Sigmoid colon (tissue), 6 donors: ENCODE measurements at regions not wholly inside any gene's neighbourhood (a gene's known extent, or its start where the extent isn't known, plus 50 kb on each side); places are given as distances from the start of the nearest gene placed in this dataset.

Experiments used
- DNase-seq: peaks from one replicate; pipeline ENCODE4 v3.0.0-alpha.2; 2019
- H3K27ac ChIP-seq, 4 donors: fragments of 200-600 bp; sonication (generic); one replicate each; pipeline ENCODE4 v1.5.1; 2016 to 2019; ENCODE audit warnings: mild to moderate bottlenecking in 1 of 4
- H3K27me3 ChIP-seq, 3 donors: fragments of 200-600 bp; sonication (generic); one replicate each; pipeline ENCODE4 v1.5.1; 2019; ENCODE audit warnings: mild to moderate bottlenecking in 1 of 3
- H3K36me3 ChIP-seq, 4 donors: fragments of 200-600 bp; sonication (generic); one replicate each; pipeline ENCODE4 v1.5.1; 2016 to 2019
- H3K4me1 ChIP-seq, 4 donors: fragments of 200-600 bp; sonication (generic); one replicate each; pipeline ENCODE4 v1.5.1; 2017 to 2019
- H3K4me3 ChIP-seq, 4 donors: fragments of 200-600 bp; sonication (generic); one replicate each; pipeline ENCODE4 v1.5.1; 2017 to 2019; ENCODE audit warnings: mild to moderate bottlenecking in 2 of 4, moderate library complexity in 1 of 4
- H3K9me3 ChIP-seq, 4 donors: fragments of 200-600 bp in 3 of 4; sonication (generic) in 3 of 4; one replicate each; pipeline versions ENCODE4 v1.5.1 to v1.6.1; 2013 to 2019
- EP300 ChIP-seq, 4 donors: sonication (generic); formaldehyde crosslinking; IDR thresholded peaks; one replicate each; pipeline ENCODE4 v1.6.1; 2017; ENCODE audit warnings: antibody characterized with exemption in 4 of 4
- POLR2A ChIP-seq, 2 donors: fragments of 450-650 bp; IDR thresholded peaks; one replicate each; pipeline ENCODE4 v1.6.1; 2016; ENCODE audit warnings: antibody characterized with exemption in 2 of 2, mild to moderate bottlenecking in 2 of 2, moderate library complexity in 2 of 2
- POLR2AphosphoS5 ChIP-seq, 4 donors: sonication (generic); formaldehyde crosslinking; IDR thresholded peaks; one replicate each; pipeline ENCODE4 v1.6.1; 2017; ENCODE audit warnings: antibody characterized with exemption in 4 of 4
- WGBS, 2 donors: extraction: QIAGEN DNeasy Blood & Tissue Kit; methylation state at CpG; one replicate each; pipeline ENCODE4 v1.1.7; 2013; 5-methylcytosine and 5-hydroxymethylcytosine counted together
- intact Hi-C: fragments of 100-400 bp; cut with DNase I; formaldehyde crosslinking; loops from one replicate; pipeline ENCODE4 v1.15.1; 2023
- TF ChIP-seq, protein P1 (sequence below), 4 experiments: fragments of 450-650 bp in 3 of 4; fragments of 200-600 bp in 1 of 4; IDR thresholded peaks; one replicate each; pipeline ENCODE4 v1.5.1; 2016 to 2019; ENCODE audit warnings: antibody characterized with exemption in 4 of 4, mild to moderate bottlenecking in 3 of 4, moderate library complexity in 2 of 4
- donor health status: healthy with polysubstance abuse.
- donor health status: healthy.

DNA sequence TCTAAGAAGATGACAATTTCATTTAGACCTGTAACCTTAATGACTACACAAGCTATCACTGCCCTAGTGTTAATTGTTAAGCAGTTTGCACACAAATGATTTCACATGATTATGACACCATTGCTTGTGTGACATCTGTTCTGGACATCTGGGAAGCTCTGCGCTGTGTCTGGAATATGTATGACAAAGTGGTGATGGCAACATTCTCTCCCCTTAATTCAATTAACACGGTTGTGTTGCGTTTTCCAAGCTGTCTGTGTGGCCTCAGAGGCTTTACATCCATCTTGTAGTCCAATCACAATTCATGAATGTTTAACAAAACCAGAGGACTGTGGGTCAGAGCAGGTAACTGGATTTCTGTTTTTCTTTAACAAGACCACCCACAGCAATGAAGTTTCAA, 204.4 kb downstream of the COG6 start:
- Histone ChIP-seq H3K9me3 (no peaks in the 10 kb centered on the region), H3K4me3 (no peak overlapping the region), H3K27me3 (no peaks in the 10 kb centered on the region), H3K27ac (no peak overlapping the region), H3K36me3 (no peaks in the 10 kb centered on the region), H3K4me1 (no peaks in the 10 kb centered on the region)
- WGBS, 2 donors, result 77 to 83% methylated on average over 3 of the region's 3 CpGs
- no peak for TF ChIP-seq POLR2AphosphoS5 (IDR thresholded peaks at IDR 0.05)
- TF ChIP-seq, protein P1, sequence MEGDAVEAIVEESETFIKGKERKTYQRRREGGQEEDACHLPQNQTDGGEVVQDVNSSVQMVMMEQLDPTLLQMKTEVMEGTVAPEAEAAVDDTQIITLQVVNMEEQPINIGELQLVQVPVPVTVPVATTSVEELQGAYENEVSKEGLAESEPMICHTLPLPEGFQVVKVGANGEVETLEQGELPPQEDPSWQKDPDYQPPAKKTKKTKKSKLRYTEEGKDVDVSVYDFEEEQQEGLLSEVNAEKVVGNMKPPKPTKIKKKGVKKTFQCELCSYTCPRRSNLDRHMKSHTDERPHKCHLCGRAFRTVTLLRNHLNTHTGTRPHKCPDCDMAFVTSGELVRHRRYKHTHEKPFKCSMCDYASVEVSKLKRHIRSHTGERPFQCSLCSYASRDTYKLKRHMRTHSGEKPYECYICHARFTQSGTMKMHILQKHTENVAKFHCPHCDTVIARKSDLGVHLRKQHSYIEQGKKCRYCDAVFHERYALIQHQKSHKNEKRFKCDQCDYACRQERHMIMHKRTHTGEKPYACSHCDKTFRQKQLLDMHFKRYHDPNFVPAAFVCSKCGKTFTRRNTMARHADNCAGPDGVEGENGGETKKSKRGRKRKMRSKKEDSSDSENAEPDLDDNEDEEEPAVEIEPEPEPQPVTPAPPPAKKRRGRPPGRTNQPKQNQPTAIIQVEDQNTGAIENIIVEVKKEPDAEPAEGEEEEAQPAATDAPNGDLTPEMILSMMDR (IDR thresholded peaks at IDR 0.05), result no peak
- TF ChIP-seq EP300 (IDR thresholded peaks at IDR 0.05), result no peak
- TF ChIP-seq POLR2A (IDR thresholded peaks at IDR 0.05), result no peak
- intact Hi-C loops, result no loop called here
- no peak for DNase-seq

DNA sequence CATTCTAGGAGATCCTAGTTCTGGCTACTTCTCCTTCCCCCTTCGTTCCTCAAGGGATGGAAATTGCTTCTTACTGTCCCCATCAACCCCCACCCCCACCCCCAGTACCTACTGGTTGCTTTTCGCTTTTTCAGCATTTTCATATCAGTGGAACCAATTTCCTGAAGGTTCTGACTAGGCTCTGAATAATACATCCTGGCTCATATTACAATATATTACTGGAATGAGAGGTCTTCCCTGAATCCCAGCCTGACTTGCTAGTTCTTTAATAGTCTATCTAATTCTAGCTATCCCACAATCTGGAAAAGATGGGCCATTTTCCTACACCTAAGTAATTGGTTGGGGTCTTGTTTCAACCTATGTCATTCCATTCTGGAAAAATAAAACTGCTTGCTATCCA, 207.4 kb downstream of the COG6 start:
- DNase-seq, result no peak
- WGBS, 2 donors, result 64 to 78% methylated on average over 2 of the region's 2 CpGs
- Histone ChIP-seq H3K4me1 (no peaks in the 10 kb centered on the region), H3K4me3 (no peak overlapping the region), H3K27me3 (peaks cover 0 to 5% (median 0%) of the 10 kb centered on the region in 3 donors), H3K36me3 (no peaks in the 10 kb centered on the region), H3K9me3 (no peaks in the 10 kb centered on the region), H3K27ac (no peak overlapping the region)
- TF ChIP-seq, protein P1 (IDR thresholded peaks at IDR 0.05), result no peak
- TF ChIP-seq POLR2A (IDR thresholded peaks at IDR 0.05) (no peak), POLR2AphosphoS5 (IDR thresholded peaks at IDR 0.05) (no peak), EP300 (IDR thresholded peaks at IDR 0.05) (no peak)
- intact Hi-C loops, result no loop called here

DNA sequence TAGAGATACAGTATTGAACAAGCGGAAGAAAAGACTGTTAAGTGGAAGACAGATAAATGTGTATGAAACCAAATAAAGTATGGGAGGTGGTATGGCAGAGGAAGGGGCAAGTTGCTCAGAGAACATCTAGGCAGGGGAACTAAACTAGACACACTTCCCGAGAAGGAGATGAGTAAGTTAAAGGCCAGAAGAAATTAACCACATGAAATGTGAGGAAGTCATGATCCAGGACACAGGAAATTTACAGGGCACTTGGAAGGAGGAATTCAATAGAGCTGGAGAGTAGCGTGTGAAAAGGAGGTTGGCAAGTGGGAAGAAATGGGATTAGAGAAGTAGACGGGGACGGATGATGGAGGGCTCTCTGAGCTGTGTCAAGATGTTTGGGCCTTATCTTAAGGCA, 208.8 kb downstream of the COG6 start:
- H3K36me3 ChIP-seq, result no peaks in the 10 kb centered on the region
- H3K4me3 ChIP-seq, result no peak overlapping the region
- TF ChIP-seq, protein P1 (IDR thresholded peaks at IDR 0.05), result no peak
- TF ChIP-seq POLR2AphosphoS5 (IDR thresholded peaks at IDR 0.05) (no peak), EP300 (IDR thresholded peaks at IDR 0.05) (no peak), POLR2A (IDR thresholded peaks at IDR 0.05) (no peak)
- H3K9me3 ChIP-seq, result no peaks in the 10 kb centered on the region
- WGBS, 2 donors, result 91% methylated on average over 5 of the region's 5 CpGs
- intact Hi-C loops, result no loop called here
- no peaks in the 10 kb centered on the region for H3K4me1 ChIP-seq
- no peak for DNase-seq
- H3K27ac ChIP-seq, result no peak overlapping the region
- H3K27me3 ChIP-seq, result peaks cover 0 to 7% (median 0%) of the 10 kb centered on the region in 3 donors

DNA sequence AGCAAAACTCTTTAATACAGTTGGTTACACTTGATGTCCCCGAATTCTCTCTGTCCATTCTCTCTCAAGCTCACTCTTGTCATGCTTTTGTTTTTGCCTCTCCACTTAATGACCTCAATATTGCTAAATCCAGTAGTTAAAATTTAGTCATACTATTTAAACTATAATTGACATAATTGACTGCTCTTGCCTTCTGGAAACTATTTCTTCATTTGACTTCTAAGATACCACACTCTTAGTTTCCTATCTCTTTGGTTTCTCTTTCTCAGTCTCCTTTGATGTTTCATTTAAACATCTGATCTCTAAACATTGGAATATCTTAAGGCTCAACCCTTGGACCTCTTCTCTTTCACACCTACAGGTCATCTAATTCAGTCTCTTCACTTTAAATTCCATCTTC, 211.3 kb downstream of the COG6 start:
- Histone ChIP-seq H3K9me3 (no peaks in the 10 kb centered on the region), H3K27me3 (peaks cover 0 to 7% (median 0%) of the 10 kb centered on the region in 3 donors), H3K4me1 (no peaks in the 10 kb centered on the region), H3K36me3 (no peaks in the 10 kb centered on the region), H3K4me3 (no peak overlapping the region), H3K27ac (no peak overlapping the region)
- intact Hi-C loops, result no loop called here
- TF ChIP-seq POLR2AphosphoS5 (IDR thresholded peaks at IDR 0.05) (no peak), EP300 (IDR thresholded peaks at IDR 0.05) (no peak), POLR2A (IDR thresholded peaks at IDR 0.05) (no peak)
- TF ChIP-seq, protein P1 (IDR thresholded peaks at IDR 0.05), result no peak
- WGBS, 2 donors, result 81 to 83% methylated on average over 1 of the region's 1 CpG
- DNase-seq, result no peak

DNA sequence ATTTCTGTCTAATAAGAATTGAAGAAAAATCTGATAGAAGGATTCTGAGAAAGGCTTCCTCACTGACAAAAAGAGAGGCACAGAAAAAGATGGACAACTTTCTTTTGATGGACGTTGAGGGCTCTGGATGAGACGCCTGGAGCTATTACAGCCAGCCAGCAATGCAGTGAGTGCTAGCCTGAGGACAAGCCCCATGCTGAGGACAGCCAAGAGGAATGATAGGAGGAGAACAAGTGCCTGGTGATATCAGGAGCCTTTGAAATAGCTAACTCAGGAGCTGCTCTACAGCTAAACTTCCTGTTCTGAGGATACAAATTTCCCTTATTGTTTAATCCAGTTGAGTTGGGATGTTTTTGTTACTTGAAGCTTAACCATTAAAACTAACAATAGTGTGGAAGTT, 212.3 kb downstream of the COG6 start:
- peaks cover 0 to 7% (median 0%) of the 10 kb centered on the region in 3 donors for H3K27me3 ChIP-seq
- TF ChIP-seq, protein P1 (IDR thresholded peaks at IDR 0.05), result no peak
- H3K4me3 ChIP-seq, result no peak overlapping the region
- H3K4me1 ChIP-seq, result no peaks in the 10 kb centered on the region
- intact Hi-C loops, result no loop called here
- no peaks in the 10 kb centered on the region for H3K9me3 ChIP-seq
- no peaks in the 10 kb centered on the region for H3K36me3 ChIP-seq
- no peak for DNase-seq
- 81 to 83% methylated on average over 2 of the region's 2 CpGs for WGBS, 2 donors
- no peak overlapping the region for H3K27ac ChIP-seq
